Mucosa of descending colon (tissue), 3 donors: ENCODE measurements at regions not wholly inside any gene's neighbourhood (a gene's known extent, or its start where the extent isn't known, plus 50 kb on each side); places are given as distances from the start of the nearest gene placed in this dataset.

ENCODE experiments used
- ATAC-seq: fragments of 200-7000 bp; cut with Tn5 transposase; one replicate; pipeline ENCODE4 v1.9.1; 2020; ENCODE audit warnings: mild to moderate bottlenecking, moderate library complexity
- DNase-seq, 3 donors: peaks; one replicate each; pipeline ENCODE4 v3.0.0-alpha.2; 2020
- H3K36me3 ChIP-seq: fragments of 200-600 bp; one replicate; pipeline ENCODE4 v1.8.0; 2021; ENCODE audit warnings: low read depth, mild to moderate bottlenecking
- H3K4me1 ChIP-seq: fragments of 200-600 bp; one replicate; pipeline ENCODE4 v1.8.0; 2021; ENCODE audit warnings: low read depth, mild to moderate bottlenecking
- H3K4me3 ChIP-seq: fragments of 200-600 bp; one replicate; pipeline ENCODE4 v1.8.0; 2021; ENCODE audit warnings: mild to moderate bottlenecking
- H3K9me3 ChIP-seq: fragments of 200-600 bp; one replicate; pipeline ENCODE4 v1.8.0; 2021; ENCODE audit warnings: mild to moderate bottlenecking
- intact Hi-C, 2 donors: fragments of 100-400 bp; cut with DNase I in 1 of 2; cut with micrococcal nuclease in 1 of 2; formaldehyde crosslinking; loops; one replicate each; pipeline versions ENCODE4 v1.11.0 to v1.11.1; 2022; cut with DNase I, micrococcal nuclease
- TF ChIP-seq, protein P1 (sequence below): fragments of 200-600 bp; IDR thresholded peaks from one replicate; pipeline ENCODE4 v1.8.0; 2022; ENCODE audit warnings: antibody characterized with exemption, mild to moderate bottlenecking
- donor health status: DM: no; HTN: no; CAD: no; lungs with moderate emphysema.
- donor health status: DM: no; HTN: no; CAD: no.
- donor health status: DM: no; HTN: yes; CAD: no.

DNA sequence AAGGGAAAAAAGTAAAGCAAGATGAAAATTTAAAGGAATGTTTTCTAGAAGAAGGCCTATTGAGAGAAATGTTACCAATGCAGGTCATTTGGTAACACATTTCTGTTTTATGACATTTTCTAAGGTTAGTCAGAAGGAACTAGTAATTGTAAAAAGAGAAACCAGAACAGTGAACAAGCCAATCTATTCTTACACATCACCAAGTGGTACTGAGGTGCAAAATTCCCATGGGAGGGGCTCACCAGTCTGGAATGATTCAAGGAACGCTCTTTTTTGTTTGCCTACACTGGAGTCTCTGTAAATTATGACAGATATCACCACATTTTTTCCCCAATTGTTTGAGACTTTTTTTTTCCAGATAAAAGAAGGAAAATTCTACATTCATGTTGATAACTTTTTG is 404.7 kb upstream of the CNKSR2 start:
- TF ChIP-seq, protein P1, sequence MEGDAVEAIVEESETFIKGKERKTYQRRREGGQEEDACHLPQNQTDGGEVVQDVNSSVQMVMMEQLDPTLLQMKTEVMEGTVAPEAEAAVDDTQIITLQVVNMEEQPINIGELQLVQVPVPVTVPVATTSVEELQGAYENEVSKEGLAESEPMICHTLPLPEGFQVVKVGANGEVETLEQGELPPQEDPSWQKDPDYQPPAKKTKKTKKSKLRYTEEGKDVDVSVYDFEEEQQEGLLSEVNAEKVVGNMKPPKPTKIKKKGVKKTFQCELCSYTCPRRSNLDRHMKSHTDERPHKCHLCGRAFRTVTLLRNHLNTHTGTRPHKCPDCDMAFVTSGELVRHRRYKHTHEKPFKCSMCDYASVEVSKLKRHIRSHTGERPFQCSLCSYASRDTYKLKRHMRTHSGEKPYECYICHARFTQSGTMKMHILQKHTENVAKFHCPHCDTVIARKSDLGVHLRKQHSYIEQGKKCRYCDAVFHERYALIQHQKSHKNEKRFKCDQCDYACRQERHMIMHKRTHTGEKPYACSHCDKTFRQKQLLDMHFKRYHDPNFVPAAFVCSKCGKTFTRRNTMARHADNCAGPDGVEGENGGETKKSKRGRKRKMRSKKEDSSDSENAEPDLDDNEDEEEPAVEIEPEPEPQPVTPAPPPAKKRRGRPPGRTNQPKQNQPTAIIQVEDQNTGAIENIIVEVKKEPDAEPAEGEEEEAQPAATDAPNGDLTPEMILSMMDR, result no peak
- intact Hi-C loops, result no loop called here
- no peak for DNase-seq
- Histone ChIP-seq H3K4me1 (no peaks in the 10 kb centered on the region), H3K9me3 (no peaks in the 10 kb centered on the region), H3K4me3 (no peak overlapping the region), H3K36me3 (no peaks in the 10 kb centered on the region)
- peak; percentile 62 for ATAC-seq

DNA sequence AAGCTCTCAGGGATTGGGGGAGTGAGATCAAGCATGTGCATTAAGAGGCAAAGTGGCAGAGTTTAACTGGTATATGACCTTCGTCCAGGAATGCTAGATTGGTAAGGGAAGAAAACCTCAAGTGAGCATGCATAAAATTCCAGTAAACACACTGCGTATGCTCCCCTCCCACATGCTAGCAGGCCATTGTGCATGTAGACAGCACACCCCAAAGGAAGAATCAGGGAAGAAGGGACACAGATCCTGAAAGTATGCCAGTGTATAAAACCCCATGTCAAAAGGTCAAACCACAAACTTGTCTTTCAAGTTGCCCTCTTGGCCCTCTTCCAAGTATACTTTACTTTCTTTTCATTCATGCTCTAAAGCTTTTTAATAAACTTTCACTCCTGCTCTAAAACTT is 405.2 kb upstream of the CNKSR2 start:
- intact Hi-C loops, result no loop called here

GRCh38 chrX:20967725-20968124 is 406.5 kb upstream of the CNKSR2 start:
- intact Hi-C loops, result no loop called here
- TF ChIP-seq, protein P1, result no peak
- no peak for DNase-seq
- no peaks in the 10 kb centered on the region for H3K36me3 ChIP-seq
- H3K9me3 ChIP-seq, result no peaks in the 10 kb centered on the region
- no peaks in the 10 kb centered on the region for H3K4me1 ChIP-seq
- H3K4me3 ChIP-seq, result no peak overlapping the region
- ATAC-seq, result no peak

More for the DNA sequence above, 405.2 kb upstream of the CNKSR2 start:
- ATAC-seq (peak; percentile 62), DNase-seq (no peak)
- Histone ChIP-seq H3K9me3 (no peaks in the 10 kb centered on the region), H3K4me1 (no peaks in the 10 kb centered on the region), H3K36me3 (no peaks in the 10 kb centered on the region), H3K4me3 (no peak overlapping the region)
- TF ChIP-seq, protein P1, result no peak

DNA sequence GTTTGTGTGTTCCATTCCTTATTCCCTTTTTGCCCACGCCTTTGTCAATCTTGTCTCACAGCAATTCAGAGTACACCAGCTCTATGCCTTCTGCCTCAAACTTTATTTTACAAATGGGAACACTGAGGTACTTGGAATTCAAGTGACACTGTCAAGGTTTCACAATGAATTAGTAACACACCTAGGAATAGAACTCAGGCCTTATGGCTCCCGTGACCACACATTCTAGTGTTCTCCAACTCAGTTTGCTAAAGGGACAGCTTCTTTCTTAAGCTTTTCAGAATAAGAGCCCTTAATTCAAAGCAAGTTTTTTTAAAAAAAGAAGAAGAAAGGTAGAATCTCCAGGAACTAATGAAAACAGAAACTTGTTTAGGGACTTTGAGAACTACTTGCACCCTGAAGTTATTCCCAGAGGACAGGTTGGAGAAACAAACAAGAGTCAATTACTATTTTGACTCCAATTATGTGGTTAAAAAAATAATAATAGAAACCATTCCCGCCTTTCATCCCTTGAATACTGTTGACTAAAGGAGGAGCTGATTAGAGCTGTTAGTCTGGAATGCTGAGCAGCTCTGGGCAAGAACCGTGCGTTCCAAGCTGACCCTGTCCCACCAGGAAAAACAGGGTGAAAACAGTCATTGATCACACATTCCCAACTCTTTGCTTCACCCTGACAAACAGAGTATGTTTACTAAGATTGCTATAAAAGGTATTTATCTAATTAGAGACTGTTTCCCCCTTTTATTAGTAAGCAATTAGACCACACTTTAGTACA is 408.8 kb upstream of the CNKSR2 start:
- no peak overlapping the region for H3K4me3 ChIP-seq
- intact Hi-C loops, result no loop called here
- ATAC-seq, result no peak
- DNase-seq, result no peak
- TF ChIP-seq, protein P1, result no peak
- no peaks in the 10 kb centered on the region for H3K4me1 ChIP-seq
- H3K36me3 ChIP-seq, result no peaks in the 10 kb centered on the region
- no peaks in the 10 kb centered on the region for H3K9me3 ChIP-seq

DNA sequence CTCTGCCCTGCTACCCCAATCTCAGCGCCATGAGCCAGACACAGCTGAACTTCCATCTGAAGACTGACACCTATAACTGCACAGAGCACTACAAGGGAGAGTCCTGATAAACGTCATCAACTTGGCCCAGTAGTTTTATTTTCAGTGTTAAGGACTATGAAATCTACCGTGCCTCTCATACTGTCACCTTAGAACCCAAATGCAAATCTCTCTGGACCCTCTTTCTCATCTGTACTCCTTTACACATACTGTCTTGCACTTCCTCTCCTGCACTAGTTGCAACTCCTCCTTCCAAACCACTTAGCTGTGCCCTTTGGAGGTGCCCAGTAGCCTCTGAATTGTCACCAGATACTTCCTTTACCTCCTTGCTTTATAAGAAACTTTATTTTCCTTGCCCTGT is 420.2 kb upstream of the CNKSR2 start:
- Histone ChIP-seq H3K9me3 (no peaks in the 10 kb centered on the region), H3K4me3 (no peak overlapping the region), H3K36me3 (no peaks in the 10 kb centered on the region), H3K4me1 (no peaks in the 10 kb centered on the region)
- ATAC-seq (no peak), DNase-seq (no peak)
- intact Hi-C loops, result no loop called here
- TF ChIP-seq, protein P1, result no peak

- no peak for DNase-seq
- H3K9me3 ChIP-seq, result no peaks in the 10 kb centered on the region
- TF ChIP-seq, protein P1, result no peak
- intact Hi-C loops, result no loop called here
- no peaks in the 10 kb centered on the region for H3K4me1 ChIP-seq
- no peaks in the 10 kb centered on the region for H3K36me3 ChIP-seq
- H3K4me3 ChIP-seq, result no peak overlapping the region
- no peak for ATAC-seq
These were observed 422.0 kb upstream of the CNKSR2 start for GRCh38 chrX:20952180-20952579.
